Osteocyte (in vitro differentiated cells): ENCODE measurements at regions not wholly inside any gene's neighbourhood (a gene's known extent, or its start where the extent isn't known, plus 50 kb on each side); places are given as distances from the start of the nearest gene placed in this dataset.

Experiments used
- DNase-seq: peaks from one replicate; pipeline ENCODE4 v3.0.0; 2021; ENCODE audit warnings: mixed read lengths; ENCODE audit not compliant: unreplicated experiment; ENCODE audit errors: extremely low spot score
- H3K27ac Mint-ChIP-seq: one replicate; pipeline ENCODE4 v1.8.0; 2021; ENCODE audit warnings: mild to moderate bottlenecking, mixed read lengths; ENCODE audit not compliant: unreplicated experiment
- H3K27me3 Mint-ChIP-seq: one replicate; pipeline ENCODE4 v1.8.0; 2021; ENCODE audit warnings: mixed read lengths; ENCODE audit not compliant: unreplicated experiment
- H3K36me3 Mint-ChIP-seq: one replicate; pipeline ENCODE4 v1.8.0; 2021; ENCODE audit warnings: mixed read lengths; ENCODE audit not compliant: unreplicated experiment
- H3K4me1 Mint-ChIP-seq: one replicate; pipeline ENCODE4 v1.8.0; 2021; ENCODE audit warnings: mixed read lengths; ENCODE audit not compliant: unreplicated experiment
- H3K4me3 Mint-ChIP-seq: one replicate; pipeline ENCODE4 v1.8.0; 2021; ENCODE audit warnings: mild to moderate bottlenecking, moderate library complexity, mixed read lengths; ENCODE audit not compliant: unreplicated experiment
- H3K9me3 Mint-ChIP-seq: one replicate; pipeline ENCODE4 v1.8.0; 2021; ENCODE audit warnings: mixed read lengths; ENCODE audit not compliant: unreplicated experiment
- TF ChIP-seq, protein P1 (sequence below): fragments of 200-600 bp; sonication (generic); IDR thresholded peaks from 2 replicates; pipeline ENCODE4 v1.5.0; 2021; ENCODE audit warnings: antibody characterized with exemption, mild to moderate bottlenecking, moderate library complexity

DNA sequence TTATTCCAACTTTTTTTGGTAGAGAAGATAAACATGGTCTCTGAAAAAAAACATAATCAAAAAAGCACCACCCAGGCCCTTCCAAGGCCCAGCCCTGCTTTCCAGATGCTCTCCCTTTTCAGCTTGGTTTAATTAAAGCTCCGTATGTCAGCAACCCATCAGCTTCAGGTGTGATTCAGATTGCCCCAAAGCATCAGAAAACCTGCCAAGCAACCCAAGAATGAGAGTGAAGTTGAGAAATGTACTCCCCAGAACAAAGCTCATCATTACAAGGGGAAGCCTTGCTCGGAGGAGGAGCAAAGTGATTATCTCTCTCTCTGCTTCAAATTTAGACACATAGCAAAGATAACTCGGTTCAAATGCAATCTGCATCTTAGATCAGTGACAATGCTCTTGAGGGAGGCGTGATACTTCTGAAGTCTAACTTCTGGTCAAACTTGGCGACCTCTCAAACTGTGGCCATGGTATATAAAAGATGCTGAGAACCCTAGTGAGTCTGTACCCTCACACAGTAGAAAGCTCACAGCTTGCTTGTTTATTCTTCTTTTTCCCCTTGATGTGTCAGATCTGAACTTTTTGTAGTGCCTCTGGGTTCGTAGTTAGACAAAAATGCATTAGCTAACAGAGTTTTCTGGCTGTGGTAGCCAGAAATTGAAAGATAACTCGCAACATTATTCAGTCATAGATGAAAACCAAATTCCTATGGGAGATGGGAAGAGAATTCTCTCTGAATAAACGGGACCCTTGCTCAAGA lies 63.3 kb upstream of the ZC3H11B start:
- TF ChIP-seq, protein P1, sequence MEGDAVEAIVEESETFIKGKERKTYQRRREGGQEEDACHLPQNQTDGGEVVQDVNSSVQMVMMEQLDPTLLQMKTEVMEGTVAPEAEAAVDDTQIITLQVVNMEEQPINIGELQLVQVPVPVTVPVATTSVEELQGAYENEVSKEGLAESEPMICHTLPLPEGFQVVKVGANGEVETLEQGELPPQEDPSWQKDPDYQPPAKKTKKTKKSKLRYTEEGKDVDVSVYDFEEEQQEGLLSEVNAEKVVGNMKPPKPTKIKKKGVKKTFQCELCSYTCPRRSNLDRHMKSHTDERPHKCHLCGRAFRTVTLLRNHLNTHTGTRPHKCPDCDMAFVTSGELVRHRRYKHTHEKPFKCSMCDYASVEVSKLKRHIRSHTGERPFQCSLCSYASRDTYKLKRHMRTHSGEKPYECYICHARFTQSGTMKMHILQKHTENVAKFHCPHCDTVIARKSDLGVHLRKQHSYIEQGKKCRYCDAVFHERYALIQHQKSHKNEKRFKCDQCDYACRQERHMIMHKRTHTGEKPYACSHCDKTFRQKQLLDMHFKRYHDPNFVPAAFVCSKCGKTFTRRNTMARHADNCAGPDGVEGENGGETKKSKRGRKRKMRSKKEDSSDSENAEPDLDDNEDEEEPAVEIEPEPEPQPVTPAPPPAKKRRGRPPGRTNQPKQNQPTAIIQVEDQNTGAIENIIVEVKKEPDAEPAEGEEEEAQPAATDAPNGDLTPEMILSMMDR: no peak
- DNase-seq: no peak
- peaks cover 3% of the 10 kb centered on the region for H3K9me3 Mint-ChIP-seq
- peaks cover 9% of the 10 kb centered on the region for H3K27me3 Mint-ChIP-seq
- no peak overlapping the region for H3K4me3 Mint-ChIP-seq
- no peaks in the 10 kb centered on the region for H3K4me1 Mint-ChIP-seq
- H3K27ac Mint-ChIP-seq: no peak overlapping the region
- H3K36me3 Mint-ChIP-seq: no peaks in the 10 kb centered on the region

DNA sequence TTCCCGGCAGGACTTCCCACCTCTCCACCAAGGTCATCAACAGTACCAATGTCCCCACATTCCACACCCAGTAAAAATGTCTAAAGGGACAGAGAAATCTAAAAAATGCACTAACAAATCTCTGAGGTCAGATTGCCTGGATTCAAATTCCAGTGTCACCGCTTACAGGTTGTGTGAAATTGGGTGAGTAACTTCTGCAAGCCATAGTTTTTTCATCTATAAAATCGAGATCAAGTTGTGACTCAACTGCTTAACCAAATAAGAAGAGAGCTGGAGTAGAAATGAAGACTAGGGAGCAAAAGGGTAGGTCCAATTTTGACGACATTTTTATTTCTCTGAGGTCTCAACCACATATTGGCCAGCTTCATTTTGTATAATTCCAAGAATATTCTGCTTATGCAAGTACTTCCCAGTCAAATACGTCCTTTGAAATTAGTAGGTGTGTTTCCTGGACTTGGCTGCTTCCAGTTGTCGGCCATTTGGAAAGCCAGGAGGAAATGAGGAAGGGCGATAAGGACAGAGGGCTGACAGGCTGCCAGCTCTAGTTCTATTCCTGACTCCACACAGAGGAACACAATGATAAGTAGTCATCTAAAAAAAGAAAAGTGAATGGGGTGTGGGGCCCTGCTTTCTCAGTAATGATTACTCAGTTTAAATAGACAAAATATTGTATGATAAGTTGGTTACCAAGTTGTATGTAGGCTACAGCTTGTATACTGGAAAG lies 57.7 kb upstream of the ZC3H11B start:
- peaks cover 3% of the 10 kb centered on the region for H3K9me3 Mint-ChIP-seq
- no peak overlapping the region for H3K4me3 Mint-ChIP-seq
- H3K27me3 Mint-ChIP-seq: peaks cover 10% of the 10 kb centered on the region
- H3K27ac Mint-ChIP-seq: no peak overlapping the region
- DNase-seq: no peak
- TF ChIP-seq, protein P1: no peak
- H3K4me1 Mint-ChIP-seq: no peaks in the 10 kb centered on the region
- no peaks in the 10 kb centered on the region for H3K36me3 Mint-ChIP-seq

DNA sequence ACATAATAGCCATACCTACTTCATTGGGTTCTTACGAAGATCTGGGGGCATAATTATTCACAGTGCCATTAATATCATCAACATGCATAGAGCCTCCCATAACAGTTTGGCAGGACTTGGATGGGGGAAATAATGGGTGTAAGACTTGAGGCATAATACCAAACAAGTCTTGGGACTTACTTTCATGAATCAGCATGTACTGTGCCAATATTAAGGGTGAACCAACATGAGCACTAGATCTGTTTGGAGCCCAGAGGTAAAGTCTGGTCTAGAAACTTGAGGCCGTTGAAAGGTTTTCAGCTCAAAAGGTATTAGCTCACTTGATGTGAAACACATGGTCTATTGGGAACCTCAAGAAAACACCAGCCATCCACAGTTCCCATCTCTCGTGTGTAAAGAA lies 56.7 kb upstream of the ZC3H11B start:
- Mint-ChIP-seq H3K36me3 (no peaks in the 10 kb centered on the region), H3K9me3 (no peaks in the 10 kb centered on the region), H3K27me3 (peaks cover 6% of the 10 kb centered on the region), H3K4me3 (no peak overlapping the region), H3K27ac (no peak overlapping the region), H3K4me1 (no peaks in the 10 kb centered on the region)
- TF ChIP-seq, protein P1: no peak
- no peak for DNase-seq

DNA sequence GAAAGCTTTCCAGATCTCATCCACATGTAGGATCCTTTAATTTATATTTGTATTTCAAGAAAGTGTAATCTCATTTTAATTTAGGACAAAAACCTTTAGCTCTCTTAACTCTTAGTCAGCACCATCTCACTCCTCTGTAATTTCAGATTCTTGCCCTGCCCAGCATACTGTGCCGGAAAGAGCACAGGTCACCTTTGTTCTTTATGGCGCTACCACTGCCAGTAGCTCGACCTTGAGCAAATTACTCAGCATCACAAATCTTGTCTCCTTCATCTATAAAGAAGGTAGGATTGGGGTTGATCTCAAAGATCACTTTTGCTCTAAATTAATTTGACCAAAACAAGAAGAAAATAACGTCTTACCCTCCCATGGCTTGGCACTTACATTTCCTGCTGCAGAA lies 56.1 kb upstream of the ZC3H11B start:
- H3K27me3 Mint-ChIP-seq: peaks cover 6% of the 10 kb centered on the region
- TF ChIP-seq, protein P1: no peak
- no peak for DNase-seq
- H3K4me3 Mint-ChIP-seq: no peak overlapping the region
- no peaks in the 10 kb centered on the region for H3K36me3 Mint-ChIP-seq
- no peaks in the 10 kb centered on the region for H3K4me1 Mint-ChIP-seq
- no peaks in the 10 kb centered on the region for H3K9me3 Mint-ChIP-seq
- H3K27ac Mint-ChIP-seq: no peak overlapping the region

DNA sequence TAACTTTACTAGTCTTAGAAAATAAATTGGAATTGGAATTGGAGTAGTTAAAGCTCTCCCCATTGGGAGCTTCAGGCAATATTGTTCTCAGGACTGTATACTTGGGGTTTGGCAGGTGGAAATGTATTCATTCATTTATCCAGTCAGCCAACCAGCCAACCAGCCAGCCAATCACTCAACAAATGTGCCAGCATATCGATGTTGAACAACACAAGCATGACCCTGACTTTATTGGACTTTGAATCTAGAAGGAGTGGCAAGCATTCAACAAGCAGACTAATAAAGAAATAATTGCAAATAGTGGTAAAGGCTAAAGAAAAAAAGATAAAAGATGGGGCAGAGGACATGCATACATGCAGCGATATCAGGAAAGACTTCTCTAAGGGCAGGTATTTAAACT lies 55.5 kb upstream of the ZC3H11B start:
- Mint-ChIP-seq H3K9me3 (no peaks in the 10 kb centered on the region), H3K36me3 (no peaks in the 10 kb centered on the region), H3K27ac (no peak overlapping the region), H3K4me3 (no peak overlapping the region), H3K4me1 (no peaks in the 10 kb centered on the region), H3K27me3 (peaks cover 6% of the 10 kb centered on the region)
- DNase-seq: no peak
- TF ChIP-seq, protein P1: no peak
